ENCODE measurements at regions not wholly inside any gene's neighbourhood (a gene's known extent, or its start where the extent isn't known, plus 50 kb on each side); places are given as distances from the start of the nearest gene placed in this dataset.
A peak's percentile ranks its signal among the peaks of the same experiment; 100 is the strongest.
"Not testable (repeated sequence)": the region's sequence is repeated elsewhere in the genome, so short reads cannot be mapped to it uniquely, and the experiment has no call there.

DNA sequence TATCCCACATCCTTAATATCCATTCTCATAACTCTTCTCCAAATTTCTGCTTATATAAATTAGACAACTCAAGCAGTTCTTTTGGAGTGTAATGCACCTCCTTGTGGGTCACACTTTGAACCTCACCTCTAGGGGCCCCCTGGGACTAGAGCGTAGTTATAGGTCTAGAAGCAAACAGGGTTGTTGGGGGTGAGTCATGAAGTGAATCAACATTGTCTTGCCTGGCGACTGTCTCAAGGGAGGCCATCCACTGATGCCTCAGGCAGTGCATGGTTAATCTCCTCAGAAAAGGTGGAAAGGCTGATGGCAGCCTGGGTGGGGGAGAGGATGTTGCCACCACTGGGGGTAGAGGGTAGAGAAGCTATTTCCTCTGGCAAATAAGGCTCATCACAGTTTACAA lies 129.1 kb downstream of the TNFRSF21 start:
- ATAC-seq, result peak; percentile 86

DNA sequence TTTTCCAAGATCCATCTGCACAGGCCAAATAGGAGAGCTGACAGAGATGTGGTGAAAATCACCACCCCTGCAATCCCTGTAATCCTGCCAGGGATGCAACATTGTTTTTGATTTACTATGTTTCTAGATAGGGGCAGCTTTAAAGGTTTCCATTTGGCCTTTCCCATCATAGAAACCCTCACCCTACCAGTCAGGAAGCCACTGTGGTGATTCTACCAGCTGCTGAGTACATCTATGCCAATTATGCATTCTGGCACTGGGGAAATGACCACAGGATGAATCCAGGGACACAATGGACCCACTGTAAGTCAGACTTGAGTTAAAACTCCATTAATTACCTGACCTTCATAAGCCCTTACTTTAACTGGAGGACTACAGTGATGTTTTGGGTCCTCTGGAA lies 130.4 kb downstream of the TNFRSF21 start:
- ATAC-seq, result no peak

DNA sequence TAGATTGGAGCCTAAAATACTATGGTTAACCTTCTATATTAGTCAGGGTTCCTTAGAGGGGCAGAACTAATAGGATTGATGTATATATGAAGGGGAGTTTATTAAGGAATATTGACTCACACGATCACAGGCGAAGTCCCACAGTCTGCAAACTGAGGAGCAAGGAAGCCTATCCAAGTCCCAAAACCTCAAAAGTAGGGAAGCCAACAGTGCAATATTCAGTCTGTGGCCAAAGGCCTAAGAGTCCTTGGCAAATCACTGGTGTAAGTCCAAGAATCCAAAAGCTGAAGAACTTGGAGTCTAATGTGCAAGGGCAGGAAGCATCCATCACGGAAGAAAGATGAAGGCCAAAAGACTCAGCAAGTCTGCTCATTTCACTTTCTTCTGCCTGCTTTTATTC lies 133.5 kb upstream of the ADGRF1 start:
- ATAC-seq, result no peak

DNA sequence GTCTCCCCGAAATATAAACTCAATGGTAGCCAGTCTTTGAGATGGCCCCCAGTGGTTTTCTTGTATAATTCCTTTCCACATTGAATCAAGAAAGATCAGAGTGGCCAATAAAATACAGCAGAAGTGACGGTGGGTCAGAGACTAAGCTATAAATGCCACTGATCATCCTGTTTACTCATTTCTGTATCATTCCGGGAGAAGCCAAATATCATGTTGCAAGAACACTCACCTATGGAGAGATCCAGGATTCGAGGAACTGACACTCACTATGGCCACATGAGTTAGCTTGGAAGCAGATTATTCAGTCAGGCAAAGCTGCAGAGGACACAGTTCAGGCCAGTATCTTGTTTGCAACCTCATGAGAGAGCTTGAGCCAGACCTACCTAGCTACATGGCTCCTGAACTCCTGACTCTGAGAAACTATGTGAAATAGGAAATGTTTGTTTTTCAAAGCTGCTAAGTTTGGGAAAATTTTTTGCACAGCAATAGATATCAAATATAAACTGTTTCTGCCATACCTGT lies 132.4 kb upstream of the ADGRF1 start:
- no peak for ATAC-seq

DNA sequence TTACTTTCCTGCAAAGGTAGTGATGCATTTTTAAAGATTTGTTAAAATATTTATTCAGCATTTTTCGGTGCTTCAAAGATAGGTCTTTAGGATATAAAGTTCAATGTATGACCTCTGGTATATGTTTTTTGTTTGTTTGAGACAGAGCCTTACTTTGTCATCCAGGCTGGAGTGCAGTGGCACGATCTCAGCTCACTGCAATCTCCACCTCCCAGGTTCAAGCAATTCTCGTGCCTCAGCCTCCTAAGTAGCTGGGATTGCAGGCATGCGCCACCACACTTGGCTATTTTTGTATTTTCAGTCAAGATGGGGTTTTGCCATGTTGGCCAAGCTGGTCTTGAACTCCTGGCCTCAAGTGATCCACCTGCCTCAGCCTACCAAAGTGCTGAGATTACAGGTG lies 131.9 kb upstream of the ADGRF1 start:
- ATAC-seq, result not testable (repeated sequence)

DNA sequence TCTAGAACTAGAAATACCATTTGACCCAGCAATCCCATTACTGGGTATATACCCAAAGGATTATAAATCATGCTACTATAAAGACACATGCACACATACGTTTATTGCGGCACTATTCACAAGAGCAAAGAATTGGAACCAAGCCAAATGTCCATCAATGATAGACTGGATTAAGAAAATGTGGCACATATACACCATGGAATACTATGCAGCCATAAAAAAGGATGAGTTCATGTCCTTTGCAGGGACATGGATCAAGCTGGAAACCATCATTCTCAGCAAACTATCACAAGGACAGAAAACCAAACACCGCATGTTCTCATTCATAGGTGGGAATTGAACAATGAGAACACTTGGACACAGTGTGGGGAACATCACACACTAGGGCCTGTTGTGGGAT lies 131.0 kb upstream of the ADGRF1 start:
- ATAC-seq, result not testable (repeated sequence)

DNA sequence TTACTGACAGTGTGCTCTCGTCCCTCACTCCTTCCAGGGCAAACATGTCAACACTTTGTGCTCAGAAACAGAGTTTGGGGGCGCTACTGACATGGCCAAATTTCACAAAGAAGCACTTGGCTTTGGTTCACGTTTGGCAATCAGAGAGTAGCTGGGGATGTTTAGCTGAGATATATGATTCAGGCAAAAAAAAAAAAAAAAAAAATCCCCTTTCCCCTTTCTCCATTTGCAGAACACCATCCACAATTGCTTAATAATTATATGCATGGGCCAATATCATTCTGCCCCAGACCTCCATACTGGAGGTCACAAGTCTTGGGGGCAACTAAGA lies 128.4 kb upstream of the ADGRF1 start:
- no peak for ATAC-seq

DNA sequence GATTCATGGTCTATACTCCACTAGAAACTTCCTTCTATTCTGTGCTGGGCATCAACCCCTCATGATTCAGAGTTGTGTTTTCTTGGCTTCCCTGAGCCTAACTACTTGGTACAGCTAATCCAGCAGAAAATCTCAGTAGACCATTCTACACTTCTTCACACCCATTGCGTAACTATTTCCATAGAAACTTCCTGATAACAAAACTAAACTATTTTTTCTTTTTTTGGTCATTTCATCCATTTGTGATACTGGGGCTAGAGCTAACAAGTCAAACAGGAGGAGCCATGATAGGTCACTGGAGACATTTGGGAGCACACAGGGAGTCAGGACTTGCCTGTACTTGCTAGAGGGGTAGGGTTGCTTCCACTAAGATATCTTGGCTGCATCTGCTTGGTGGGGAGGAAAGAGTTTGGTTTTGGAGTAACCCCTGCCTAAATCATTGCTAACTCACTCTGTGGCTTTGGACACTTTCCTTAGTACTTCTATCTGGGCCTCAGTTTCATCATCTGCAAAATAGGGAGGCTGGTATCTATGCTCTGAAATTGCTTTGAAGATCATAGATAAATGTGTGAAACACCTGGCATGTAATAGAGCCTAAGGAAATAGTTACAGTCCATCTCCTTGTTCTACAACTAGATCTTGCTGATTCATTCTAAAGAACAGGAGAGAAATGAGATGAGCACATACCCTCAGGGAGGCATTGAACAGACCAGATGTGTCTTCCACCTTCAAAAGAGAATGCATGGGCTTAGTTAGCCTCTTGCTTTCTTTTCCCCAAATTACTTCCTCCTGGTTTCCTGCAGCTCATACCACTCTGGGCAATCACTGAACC lies 127.9 kb upstream of the ADGRF1 start:
- peak; percentile 87 for ATAC-seq

DNA sequence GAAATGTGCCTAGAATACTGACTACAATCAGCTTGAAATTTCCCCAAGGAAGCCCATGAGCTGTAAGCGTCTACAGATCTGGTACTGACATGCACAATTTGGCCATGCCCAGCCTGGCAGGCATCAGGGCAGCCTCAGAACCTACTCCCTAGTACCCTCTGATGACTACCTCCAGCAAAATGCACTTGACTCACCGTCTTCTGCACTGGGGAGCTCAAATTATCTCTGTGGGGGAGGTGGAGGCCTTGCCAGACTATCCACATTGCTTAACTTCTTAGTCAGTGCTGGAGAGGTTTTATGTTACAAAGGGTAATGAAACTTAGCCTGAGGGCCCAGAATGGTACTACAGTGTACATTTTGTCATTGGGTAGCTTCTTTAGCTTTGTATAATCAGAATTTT lies 126.0 kb upstream of the ADGRF1 start:
- peak; percentile 95 for ATAC-seq

DNA sequence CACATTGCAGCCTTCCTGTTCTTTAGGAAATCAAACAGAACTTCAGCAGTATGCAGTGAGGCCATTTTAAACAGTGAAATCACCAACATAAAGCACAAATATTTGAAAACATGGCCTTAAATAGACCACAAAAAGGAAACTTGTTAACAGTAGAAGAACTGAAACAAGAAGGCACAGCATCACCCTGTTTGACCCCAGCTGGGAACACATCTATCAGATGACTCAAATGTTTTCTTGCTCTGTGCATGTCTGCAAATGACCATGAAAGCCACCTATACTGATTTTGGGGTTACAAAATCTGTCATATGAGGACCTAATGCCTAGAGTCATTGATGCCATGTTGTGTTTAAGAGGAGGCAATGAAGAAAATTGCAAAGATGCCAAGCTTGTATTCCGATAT lies 123.8 kb upstream of the ADGRF1 start:
- ATAC-seq, result no peak

DNA sequence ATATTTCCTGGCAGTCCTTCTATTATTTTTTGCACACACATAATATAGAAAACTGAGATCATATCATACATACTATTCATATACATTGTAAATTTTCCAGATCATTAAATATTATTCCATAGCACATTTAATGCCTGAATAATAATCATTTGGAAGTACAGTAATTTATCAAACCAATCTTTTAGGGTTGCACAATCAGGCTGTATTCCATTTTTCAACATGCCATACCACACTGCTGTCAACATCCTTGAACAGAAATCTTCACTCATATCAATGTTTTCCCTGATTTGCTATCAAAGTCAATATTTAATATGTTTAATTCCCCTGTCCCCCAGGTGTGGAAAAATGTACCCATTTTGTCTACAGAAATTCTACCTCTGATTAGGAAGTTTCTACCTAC lies 122.7 kb upstream of the ADGRF1 start:
- ATAC-seq, result no peak

DNA sequence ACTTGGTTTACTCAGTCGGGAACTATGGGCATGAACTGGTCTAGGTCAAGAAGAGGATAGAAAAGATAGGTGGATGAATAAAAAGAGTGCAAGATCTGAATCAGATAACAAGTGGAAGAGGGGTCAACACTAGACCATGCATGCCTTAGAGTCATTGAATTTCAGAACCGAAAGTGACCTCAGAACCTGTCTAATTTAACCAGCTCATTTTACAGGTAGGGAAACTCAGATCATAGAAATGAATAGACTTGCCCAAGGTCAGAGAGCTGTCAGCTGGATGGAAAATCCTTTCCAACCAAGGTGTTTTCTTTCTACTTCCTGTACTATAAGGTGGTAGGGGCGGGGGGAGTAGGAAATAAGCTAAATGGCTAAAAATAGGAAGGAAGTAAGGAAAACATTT lies 121.4 kb upstream of the ADGRF1 start:
- no peak for ATAC-seq

DNA sequence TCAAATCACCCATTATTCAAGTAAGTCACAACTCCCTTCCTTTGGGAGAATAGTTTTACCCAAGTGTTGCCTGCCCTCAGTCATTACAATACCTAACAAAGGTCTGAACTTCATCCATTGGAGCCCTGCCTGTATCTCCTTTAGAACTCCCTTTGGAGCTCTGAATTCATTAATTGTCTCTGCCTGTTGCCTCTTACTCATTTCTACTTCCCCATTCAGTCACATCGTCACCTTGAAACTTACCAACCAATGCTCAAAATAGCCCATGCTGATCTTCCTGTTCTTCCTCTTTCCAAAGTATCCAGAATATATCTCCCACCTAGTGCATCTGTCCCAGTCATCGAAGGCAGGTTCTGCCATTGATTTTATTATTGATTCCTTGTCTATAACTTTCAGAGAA lies 120.7 kb upstream of the ADGRF1 start:
- no peak for ATAC-seq

DNA sequence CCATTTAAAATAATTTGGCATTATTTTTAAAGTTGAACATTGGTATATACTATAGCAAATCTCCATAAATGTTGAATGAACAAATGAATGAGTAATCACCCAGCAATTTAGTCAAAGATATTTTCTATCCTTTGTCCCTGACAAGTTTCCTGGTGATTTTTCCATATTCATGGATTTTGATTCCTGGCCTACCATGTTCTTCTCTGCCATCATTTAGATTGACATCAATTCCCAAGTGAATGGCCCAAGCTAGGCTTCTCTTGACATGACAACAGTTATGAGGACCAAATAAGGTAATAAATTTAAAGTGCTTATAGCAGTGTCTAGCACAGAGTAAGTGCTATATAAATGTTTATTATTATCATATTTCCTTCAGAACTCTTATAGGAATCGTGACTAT lies 120.1 kb upstream of the ADGRF1 start:
- no peak for ATAC-seq

DNA sequence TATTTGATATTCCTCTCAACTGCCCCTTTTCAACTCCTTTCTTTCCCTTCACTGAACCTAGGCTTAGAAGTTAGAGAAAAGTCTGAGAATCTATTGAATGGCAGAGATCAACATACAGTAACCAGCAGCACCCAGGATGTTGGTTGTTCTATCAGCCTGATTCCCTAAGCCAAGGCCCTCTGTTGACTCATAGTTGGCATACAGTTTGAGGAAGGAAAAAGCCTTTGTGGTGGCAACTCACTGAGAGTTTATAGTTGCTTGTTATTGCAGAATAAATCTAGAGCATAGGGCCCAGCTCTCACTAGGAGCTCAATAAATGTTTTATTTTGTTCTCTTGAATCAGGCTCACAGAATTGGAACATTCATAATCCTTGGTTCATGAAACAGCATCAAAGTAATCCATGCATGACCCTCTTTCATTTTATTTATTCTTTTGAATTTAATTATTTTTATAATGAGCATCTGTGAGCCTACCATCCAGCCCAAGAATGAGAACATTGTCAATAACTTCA lies 119.1 kb upstream of the ADGRF1 start:
- ATAC-seq, result peak; percentile 93

DNA sequence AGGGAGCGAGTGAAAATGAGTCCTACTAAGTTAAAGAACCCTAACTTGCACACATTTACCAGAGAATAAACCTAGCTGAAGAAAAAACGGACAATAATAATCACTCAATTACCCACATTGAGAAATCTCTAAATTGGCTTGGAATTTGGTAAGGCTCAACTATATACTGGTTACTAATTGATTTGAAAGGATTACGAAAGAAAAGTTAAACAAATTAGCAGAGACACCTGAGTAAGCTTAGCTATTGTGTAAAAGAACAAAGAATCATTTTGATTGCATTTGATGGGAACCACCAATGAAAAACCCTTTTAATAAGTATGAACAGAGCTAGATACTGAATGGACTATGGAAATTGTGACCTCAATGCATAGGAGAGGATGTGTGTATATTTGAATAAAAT lies 118.6 kb upstream of the ADGRF1 start:
- no peak for ATAC-seq

DNA sequence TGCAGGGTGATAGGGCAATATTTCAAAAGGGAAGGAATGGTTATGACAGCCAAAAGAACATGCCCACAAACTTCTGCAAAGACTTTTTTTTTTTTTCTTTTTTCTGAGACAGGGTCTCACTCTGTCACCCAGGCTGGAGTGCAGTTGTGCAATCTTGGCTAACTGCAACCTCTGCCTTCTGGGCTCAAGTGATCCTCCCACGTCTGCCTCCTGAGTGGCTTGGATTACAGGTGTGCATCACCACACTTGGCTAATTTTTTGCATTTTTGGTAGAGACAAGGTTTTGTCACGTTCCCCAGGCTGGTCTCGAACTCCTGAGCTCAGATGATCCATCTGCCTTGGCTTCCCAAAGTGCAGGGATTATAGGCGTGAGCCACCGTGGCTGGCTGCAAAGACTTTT lies 117.6 kb upstream of the ADGRF1 start:
- no peak for ATAC-seq

DNA sequence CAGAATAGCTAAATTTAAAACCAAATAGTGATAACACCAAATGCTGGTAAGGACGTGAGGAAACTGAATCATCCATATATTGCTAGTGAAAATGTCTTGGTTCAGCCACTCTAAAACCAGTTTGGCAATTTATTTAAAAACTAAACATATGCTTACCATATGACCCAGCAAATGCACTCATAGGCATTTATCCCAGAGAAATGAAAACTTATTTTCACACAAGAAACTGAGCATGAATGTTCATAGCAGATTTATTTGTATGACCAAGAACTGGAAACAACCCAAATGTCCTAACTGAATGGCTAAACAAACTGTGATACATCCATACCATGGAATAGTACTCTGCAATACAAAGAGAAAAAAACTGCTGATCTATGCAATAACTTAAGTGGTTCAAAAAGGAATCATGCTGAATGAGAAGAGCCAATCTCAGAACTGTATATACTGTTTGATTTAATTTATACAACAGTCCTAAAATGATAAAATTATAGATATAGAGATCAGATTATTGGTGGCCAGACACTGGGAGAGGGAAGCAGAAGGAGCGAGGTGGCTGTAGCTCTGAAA lies 115.6 kb upstream of the ADGRF1 start:
- ATAC-seq, result no peak

DNA sequence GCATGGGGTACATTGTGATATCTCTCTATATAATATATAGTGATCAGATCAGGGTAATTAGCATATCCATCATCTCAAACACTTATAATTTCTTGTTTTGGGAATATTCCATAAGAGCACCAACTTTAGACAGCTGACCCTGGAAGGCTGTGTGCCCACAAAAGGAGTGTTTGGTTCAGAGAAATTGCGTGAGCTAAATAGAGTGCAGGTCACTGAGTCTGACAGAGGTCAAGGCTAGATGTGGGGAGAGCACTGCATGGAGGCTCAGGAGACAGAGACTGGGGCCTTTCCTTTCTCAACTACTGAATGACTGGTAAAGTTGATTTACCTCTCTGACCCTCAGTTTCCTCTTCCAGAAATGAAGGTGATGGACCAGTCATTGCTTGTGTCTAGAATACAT lies 114.9 kb upstream of the ADGRF1 start:
- no peak for ATAC-seq

DNA sequence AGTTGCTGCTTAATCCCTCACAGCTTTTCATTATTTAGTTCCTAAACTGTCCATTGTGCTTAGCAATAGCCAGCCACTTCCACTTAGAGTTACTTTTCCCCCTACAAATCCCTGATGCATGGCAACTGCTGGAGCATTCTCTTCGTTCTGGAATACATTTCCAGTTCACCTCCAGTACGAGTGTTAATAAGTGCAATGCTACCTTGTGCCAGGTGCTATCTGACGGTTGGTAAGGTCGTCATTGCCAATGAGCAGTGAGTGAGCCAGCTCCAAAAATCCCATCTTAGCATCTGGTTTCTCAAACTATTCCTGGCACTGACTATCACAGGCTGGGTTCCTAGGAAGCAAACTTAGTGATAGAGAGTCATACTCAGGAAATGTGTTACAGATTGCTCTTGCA lies 114.1 kb upstream of the ADGRF1 start:
- no peak for ATAC-seq

DNA sequence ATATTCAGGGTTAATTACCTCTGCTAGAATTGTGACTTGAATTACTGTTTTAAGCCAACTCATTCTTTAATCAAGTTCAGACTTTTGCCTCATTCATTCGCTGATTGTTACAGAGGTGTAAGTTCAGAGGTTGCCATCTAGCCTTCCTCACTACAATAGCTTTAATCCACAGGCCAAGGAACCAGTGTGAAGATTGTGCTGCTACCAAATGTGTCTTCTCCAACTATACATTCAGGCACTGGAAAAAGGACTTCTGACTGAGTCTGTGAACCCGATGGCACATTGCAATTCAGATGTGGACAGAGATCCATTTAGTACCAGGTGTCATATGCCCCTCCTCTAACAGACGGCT lies 111.2 kb upstream of the ADGRF1 start:
- no peak for ATAC-seq

DNA sequence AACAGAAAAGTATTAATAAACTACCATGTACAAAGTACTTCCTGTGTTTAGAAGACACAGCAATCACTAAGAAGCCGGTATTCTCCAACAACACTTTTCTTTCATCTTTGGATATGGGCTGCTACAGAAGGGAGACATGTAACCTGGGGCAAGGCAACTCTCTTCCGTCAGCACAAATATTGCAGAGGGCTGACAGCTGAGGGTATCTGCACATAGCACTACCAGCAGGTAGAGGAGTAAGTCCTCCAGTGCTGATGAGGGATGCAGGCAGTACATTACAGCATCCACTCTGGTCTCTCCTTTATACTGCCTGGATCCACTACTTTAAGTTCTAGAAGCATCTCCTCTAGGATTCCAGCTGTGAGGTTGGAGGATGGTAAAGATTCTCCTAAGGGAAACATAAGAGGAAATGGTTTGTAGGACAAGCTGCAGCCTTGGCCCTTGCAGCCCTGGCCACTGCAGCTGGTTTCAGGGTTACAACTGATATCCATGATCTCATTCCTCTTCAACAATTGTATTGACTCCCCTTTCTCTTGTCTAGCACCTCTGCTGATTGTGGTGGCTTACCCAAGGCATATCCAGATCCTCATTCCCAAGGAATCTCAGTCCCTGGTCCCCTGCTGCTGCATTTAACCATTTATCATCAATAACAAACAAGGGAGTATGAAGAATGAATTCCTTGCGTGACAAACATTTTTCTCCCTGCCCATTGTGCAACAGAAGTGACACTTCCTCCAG lies 110.7 kb upstream of the ADGRF1 start:
- ATAC-seq, result no peak

DNA sequence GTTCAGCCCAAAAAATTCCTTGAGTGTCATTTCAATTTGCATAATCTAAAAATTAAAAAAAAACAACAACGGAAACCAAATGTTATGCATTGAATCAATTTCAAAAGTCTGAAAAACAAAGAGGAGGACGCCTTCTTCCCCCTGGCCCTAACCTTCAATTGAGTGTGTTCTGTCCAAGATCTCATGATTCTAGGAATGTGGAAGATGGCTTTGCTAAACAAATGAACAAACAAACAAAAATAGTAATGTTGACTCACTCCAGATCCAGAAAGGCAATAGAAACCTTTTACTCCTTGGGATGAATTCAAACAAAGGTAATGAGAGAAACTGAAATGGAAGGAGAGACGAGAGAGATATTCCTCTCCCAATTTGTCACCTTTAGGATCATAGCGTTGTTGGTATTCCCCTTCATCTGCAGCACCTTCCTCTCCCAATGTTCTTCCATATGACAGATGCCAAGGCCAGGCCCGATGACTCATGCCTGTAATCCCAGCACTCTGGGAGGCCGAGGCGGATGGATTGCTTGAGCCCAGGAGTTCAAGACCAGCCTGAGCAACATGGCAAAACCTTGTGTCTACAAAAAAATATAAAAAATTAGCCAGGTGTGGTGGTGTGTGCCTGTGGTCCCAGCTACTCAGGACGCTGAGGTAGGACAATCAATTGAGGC lies 109.2 kb upstream of the ADGRF1 start:
- ATAC-seq, result no peak
